Endothelial cell (in vitro differentiated cells): ENCODE measurements at regions not wholly inside any gene's neighbourhood (a gene's known extent, or its start where the extent isn't known, plus 50 kb on each side); places are given as distances from the start of the nearest gene placed in this dataset.

Source experiments
- DNase-seq: peaks from one replicate; pipeline ENCODE4 v3.0.0; 2021; ENCODE audit warnings: low spot score
- H3K27ac Mint-ChIP-seq: one replicate; pipeline ENCODE4 v1.8.0; 2021; ENCODE audit warnings: mixed read lengths, inconsistent platforms; ENCODE audit not compliant: unreplicated experiment
- H3K27me3 Mint-ChIP-seq: one replicate; pipeline ENCODE4 v1.8.0; 2021; ENCODE audit warnings: mild to moderate bottlenecking, moderate library complexity, mixed read lengths, inconsistent platforms; ENCODE audit not compliant: unreplicated experiment
- H3K36me3 Mint-ChIP-seq: one replicate; pipeline ENCODE4 v1.8.0; 2021; ENCODE audit warnings: mild to moderate bottlenecking, low read depth, mixed read lengths, inconsistent platforms; ENCODE audit not compliant: unreplicated experiment
- H3K4me1 Mint-ChIP-seq: one replicate; pipeline ENCODE4 v1.8.0; 2021; ENCODE audit warnings: mild to moderate bottlenecking, mixed read lengths, inconsistent platforms; ENCODE audit not compliant: unreplicated experiment
- H3K4me3 Mint-ChIP-seq: one replicate; pipeline ENCODE4 v1.8.0; 2021; ENCODE audit warnings: mild to moderate bottlenecking, mixed read lengths, inconsistent platforms; ENCODE audit not compliant: unreplicated experiment
- H3K9me3 Mint-ChIP-seq: one replicate; pipeline ENCODE4 v1.8.0; 2021; ENCODE audit warnings: mixed read lengths, inconsistent platforms; ENCODE audit not compliant: unreplicated experiment
- TF ChIP-seq, protein P1 (sequence below): fragments of 200-600 bp; sonication (generic); IDR thresholded peaks from one replicate; pipeline ENCODE4 v1.5.0; 2021; ENCODE audit warnings: antibody characterized with exemption; ENCODE audit not compliant: unreplicated experiment

DNA sequence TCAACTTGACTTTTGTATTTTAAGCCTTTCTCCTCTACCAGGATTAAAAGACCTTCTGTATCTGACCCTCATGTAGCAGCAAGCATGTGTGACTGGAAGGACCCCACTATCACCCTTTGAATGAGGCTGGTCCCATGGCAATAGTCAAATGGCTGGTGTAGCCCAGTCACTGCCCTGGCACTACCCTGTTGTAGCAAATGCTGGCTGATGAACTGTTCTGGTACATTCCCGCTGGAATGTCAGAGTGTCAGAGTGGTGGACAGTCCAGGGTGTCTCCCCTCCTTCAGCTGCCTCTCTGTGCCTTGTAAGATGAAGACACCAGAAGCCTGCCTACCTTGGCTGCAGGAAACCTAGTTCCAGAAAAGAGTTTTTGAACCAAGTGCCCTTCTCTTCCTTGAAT, 115.7 kb downstream of the ACKR3 start:
- peaks cover 1% of the 10 kb centered on the region for H3K27me3 Mint-ChIP-seq
- TF ChIP-seq, protein P1, sequence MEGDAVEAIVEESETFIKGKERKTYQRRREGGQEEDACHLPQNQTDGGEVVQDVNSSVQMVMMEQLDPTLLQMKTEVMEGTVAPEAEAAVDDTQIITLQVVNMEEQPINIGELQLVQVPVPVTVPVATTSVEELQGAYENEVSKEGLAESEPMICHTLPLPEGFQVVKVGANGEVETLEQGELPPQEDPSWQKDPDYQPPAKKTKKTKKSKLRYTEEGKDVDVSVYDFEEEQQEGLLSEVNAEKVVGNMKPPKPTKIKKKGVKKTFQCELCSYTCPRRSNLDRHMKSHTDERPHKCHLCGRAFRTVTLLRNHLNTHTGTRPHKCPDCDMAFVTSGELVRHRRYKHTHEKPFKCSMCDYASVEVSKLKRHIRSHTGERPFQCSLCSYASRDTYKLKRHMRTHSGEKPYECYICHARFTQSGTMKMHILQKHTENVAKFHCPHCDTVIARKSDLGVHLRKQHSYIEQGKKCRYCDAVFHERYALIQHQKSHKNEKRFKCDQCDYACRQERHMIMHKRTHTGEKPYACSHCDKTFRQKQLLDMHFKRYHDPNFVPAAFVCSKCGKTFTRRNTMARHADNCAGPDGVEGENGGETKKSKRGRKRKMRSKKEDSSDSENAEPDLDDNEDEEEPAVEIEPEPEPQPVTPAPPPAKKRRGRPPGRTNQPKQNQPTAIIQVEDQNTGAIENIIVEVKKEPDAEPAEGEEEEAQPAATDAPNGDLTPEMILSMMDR = no peak
- H3K27ac Mint-ChIP-seq = no peak overlapping the region
- peaks cover 54% of the 10 kb centered on the region for H3K4me1 Mint-ChIP-seq
- no peaks in the 10 kb centered on the region for H3K36me3 Mint-ChIP-seq
- no peaks in the 10 kb centered on the region for H3K9me3 Mint-ChIP-seq
- no peak overlapping the region for H3K4me3 Mint-ChIP-seq
- DNase-seq = no peak

DNA sequence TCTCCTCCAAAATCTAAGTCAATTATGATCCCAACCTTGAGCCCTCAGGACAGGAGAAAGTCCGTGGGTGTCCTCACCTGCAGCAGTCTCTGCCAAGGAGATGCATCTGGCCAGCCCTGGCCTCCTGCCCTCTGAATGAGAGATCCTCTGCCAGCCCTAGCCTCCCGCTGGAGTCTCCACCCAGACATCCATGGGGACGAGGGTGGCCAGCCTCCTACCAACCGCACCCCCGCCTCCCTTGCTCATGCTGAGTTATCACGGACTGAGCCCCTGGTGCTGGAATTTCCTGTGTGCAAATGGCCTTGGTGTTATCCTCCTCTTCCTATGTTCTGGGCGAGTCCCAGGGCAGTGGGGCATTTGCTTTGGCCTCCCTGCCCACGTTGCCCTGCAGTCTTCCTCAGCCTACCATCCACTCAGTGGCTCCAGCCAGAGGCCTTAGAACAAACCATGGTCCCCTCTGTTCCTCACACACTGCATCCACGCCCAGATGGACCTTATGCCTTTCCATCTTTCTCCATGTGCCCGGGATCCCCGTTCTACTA, 116.4 kb downstream of the ACKR3 start:
- peaks cover 3% of the 10 kb centered on the region for H3K27me3 Mint-ChIP-seq
- H3K4me3 Mint-ChIP-seq = no peak overlapping the region
- TF ChIP-seq, protein P1 = no peak
- no peaks in the 10 kb centered on the region for H3K9me3 Mint-ChIP-seq
- peak overlapping the region; percentile 45 for H3K27ac Mint-ChIP-seq
- H3K4me1 Mint-ChIP-seq = peaks cover 55% of the 10 kb centered on the region
- no peak for DNase-seq
- H3K36me3 Mint-ChIP-seq = no peaks in the 10 kb centered on the region

DNA sequence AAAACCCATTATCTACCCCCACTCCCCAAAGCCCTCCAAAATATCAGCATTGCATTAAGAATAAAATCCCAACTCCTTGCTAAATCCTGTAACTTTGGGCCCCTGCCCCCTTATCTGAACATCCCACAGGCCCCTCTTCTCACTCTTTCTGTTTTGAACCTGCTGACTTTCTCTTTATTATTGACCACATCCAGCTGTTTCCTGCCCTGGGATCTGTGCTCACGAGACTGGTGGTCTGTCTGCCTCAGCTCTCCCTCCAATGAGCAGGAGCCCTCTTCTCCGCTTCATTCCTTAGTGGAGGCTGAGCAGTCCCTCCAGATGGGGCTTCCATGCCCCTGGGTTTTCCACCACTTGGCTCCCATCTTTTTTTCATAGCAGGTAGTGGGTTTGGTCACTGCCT, 116.9 kb downstream of the ACKR3 start:
- Mint-ChIP-seq H3K36me3 (no peaks in the 10 kb centered on the region), H3K27me3 (peaks cover 3% of the 10 kb centered on the region), H3K27ac (peak overlapping the region; percentile 45), H3K4me3 (no peak overlapping the region), H3K4me1 (peaks cover 55% of the 10 kb centered on the region), H3K9me3 (no peaks in the 10 kb centered on the region)
- TF ChIP-seq, protein P1 = no peak
- no peak for DNase-seq

DNA sequence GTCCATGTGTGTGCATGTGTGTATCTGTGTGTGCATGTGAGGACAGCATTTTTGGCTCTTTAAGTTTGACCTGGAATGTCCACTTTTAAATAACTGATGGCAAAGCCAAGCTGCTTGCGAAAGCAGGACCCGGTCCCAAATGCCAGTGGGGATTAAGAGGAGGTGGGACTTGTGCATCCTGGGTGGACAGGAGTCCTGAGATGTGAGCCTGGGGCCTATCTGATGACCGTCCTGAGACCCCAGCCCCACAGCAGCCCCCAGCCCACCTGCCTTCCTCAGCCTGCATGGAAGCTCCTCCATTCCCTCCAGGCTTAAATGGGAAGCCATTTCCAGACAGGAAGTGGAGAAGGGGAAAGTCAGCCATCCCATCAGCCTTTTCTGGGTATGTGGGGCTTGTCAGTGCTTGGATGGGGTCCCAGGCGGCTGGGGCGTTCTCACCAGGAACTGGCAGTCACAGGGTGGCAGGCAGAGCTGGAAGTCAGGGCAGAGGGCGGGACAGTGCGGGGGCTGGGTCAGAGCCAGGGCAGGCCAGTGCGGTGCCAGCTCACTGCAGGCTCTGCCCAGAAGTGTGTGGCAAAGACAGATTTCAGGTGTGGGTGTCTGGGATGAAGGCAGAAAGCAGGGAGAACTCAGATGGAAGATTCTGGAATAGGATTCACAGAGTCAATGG, 117.8 kb downstream of the ACKR3 start:
- peaks cover 59% of the 10 kb centered on the region for H3K4me1 Mint-ChIP-seq
- peaks cover 4% of the 10 kb centered on the region for H3K27me3 Mint-ChIP-seq
- no peak overlapping the region for H3K4me3 Mint-ChIP-seq
- no peaks in the 10 kb centered on the region for H3K36me3 Mint-ChIP-seq
- TF ChIP-seq, protein P1 = no peak
- H3K9me3 Mint-ChIP-seq = no peaks in the 10 kb centered on the region
- DNase-seq = no peak
- peak overlapping the region; percentile 57 for H3K27ac Mint-ChIP-seq

DNA sequence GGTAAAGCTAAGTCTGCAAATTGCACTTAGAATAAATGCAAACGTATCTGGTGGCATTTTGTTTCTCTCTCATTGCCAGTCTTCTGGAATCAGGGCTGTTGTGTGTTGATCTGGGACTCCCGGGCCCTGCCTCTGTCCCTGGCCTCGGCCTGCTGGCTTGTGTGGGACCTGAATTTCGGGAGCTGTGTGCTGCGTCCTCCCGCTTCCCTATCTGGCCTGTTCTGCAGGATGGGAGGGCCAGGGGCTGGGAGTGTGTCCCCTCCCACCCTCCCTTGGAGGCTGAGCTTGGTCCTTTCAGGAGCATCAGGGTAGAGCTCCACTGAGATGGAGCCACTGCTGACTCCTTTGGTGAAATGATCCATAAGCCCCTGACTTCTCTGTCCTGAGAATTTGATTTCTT, 118.5 kb downstream of the ACKR3 start:
- H3K4me3 Mint-ChIP-seq = no peak overlapping the region
- no peaks in the 10 kb centered on the region for H3K36me3 Mint-ChIP-seq
- H3K27ac Mint-ChIP-seq = peak overlapping the region; percentile 72
- no peaks in the 10 kb centered on the region for H3K9me3 Mint-ChIP-seq
- H3K27me3 Mint-ChIP-seq = peaks cover 4% of the 10 kb centered on the region
- TF ChIP-seq, protein P1 = no peak
- no peak for DNase-seq
- H3K4me1 Mint-ChIP-seq = peaks cover 59% of the 10 kb centered on the region
